GM19455 (cell line): ENCODE measurements at regions not wholly inside any gene's neighbourhood (a gene's known extent, or its start where the extent isn't known, plus 50 kb on each side); places are given as distances from the start of the nearest gene placed in this dataset.

Source experiments
- ATAC-seq: cut with Tn5 transposase; IDR thresholded peaks from one replicate; pipeline ENCODE4 v1.9.1; 2021; ENCODE audit not compliant: unreplicated experiment

GRCh38 chr6:91171754-91172462, 585.0 kb upstream of the MAP3K7 start:
- ATAC-seq = no peak

- no peak for ATAC-seq
Observed at GRCh38 chr6:91167846-91168245, 581.0 kb upstream of the MAP3K7 start.

- no peak for ATAC-seq
Observed at GRCh38 chr6:91166271-91167046, 579.6 kb upstream of the MAP3K7 start.

- ATAC-seq = no peak
Observed at GRCh38 chr6:91164105-91164504, 577.2 kb upstream of the MAP3K7 start.

GRCh38 chr6:91161246-91161645, 574.4 kb upstream of the MAP3K7 start:
- ATAC-seq = no peak

- ATAC-seq = no peak
Observed at GRCh38 chr6:91155129-91155785, 568.4 kb upstream of the MAP3K7 start.

- no peak for ATAC-seq
Observed at GRCh38 chr6:91152824-91153223, 566.0 kb upstream of the MAP3K7 start.

GRCh38 chr6:91149956-91150705, 563.3 kb upstream of the MAP3K7 start:
- no peak for ATAC-seq

GRCh38 chr6:91149246-91149955, 562.5 kb upstream of the MAP3K7 start:
- ATAC-seq = no peak

GRCh38 chr6:91144126-91144525, 557.3 kb upstream of the MAP3K7 start:
- no peak for ATAC-seq

- no peak for ATAC-seq
Observed at GRCh38 chr6:91142154-91142553, 555.3 kb upstream of the MAP3K7 start.

GRCh38 chr6:91141346-91141745, 554.5 kb upstream of the MAP3K7 start:
- no peak for ATAC-seq

GRCh38 chr6:91140449-91140848, 553.6 kb upstream of the MAP3K7 start:
- ATAC-seq = no peak

GRCh38 chr6:91137286-91137685, 550.4 kb upstream of the MAP3K7 start:
- no peak for ATAC-seq

- ATAC-seq = no peak
Observed at GRCh38 chr6:91135406-91136103, 548.7 kb upstream of the MAP3K7 start.

GRCh38 chr6:91132461-91132860, 545.6 kb upstream of the MAP3K7 start:
- no peak for ATAC-seq

GRCh38 chr6:91130126-91130525, 543.3 kb upstream of the MAP3K7 start:
- ATAC-seq = no peak

- ATAC-seq = no peak
Observed at GRCh38 chr6:91127752-91128151, 540.9 kb upstream of the MAP3K7 start.

GRCh38 chr6:91126876-91127275, 540.0 kb upstream of the MAP3K7 start:
- ATAC-seq = no peak

GRCh38 chr6:91117550-91117949, 530.7 kb upstream of the MAP3K7 start:
- ATAC-seq = no peak
